Mesendoderm (in vitro differentiated cells): ENCODE measurements at regions not wholly inside any gene's neighbourhood (a gene's known extent, or its start where the extent isn't known, plus 50 kb on each side); places are given as distances from the start of the nearest gene placed in this dataset.

ENCODE experiments used
- DNase-seq: peaks from one replicate; pipeline ENCODE4 v3.0.0; 2013
- H2AK5ac ChIP-seq: 2 replicates; pipeline ENCODE4 v1.6.1; 2013; ENCODE audit warnings: low read length, inconsistent platforms
- H2BK120ac ChIP-seq: 2 replicates; pipeline ENCODE4 v1.6.1; 2013; ENCODE audit warnings: low read depth, mild to moderate bottlenecking, low read length, moderate library complexity, mixed read lengths
- H2BK15ac ChIP-seq: replicated peaks from 2 replicates; pipeline ENCODE4 v1.6.1; 2013; ENCODE audit warnings: low read depth, mild to moderate bottlenecking, moderate library complexity
- H2BK5ac ChIP-seq: 2 replicates; pipeline ENCODE4 v1.6.1; 2013; ENCODE audit warnings: low read length, inconsistent platforms
- H3K18ac ChIP-seq: 2 replicates; pipeline ENCODE4 v1.6.1; 2013; ENCODE audit warnings: mild to moderate bottlenecking, low read length, mixed read lengths
- H3K23ac ChIP-seq: one replicate; pipeline ENCODE4 v1.6.1; 2013; ENCODE audit warnings: low read length
- H3K27ac ChIP-seq: 2 replicates; pipeline ENCODE4 v1.5.1; 2013; ENCODE audit warnings: low read depth, mild to moderate bottlenecking, inconsistent platforms, low read length, moderate library complexity
- H3K27me3 ChIP-seq: 2 replicates; pipeline ENCODE4 v1.6.1; 2013; ENCODE audit warnings: low read length, control low read depth, mild to moderate bottlenecking, inconsistent platforms; ENCODE audit not compliant: insufficient read depth, poor library complexity
- H3K36me3 ChIP-seq: 2 replicates; pipeline ENCODE4 v1.6.1; 2013; ENCODE audit warnings: low read length, inconsistent platforms; ENCODE audit not compliant: control insufficient read depth, insufficient read depth
- H3K4ac ChIP-seq: one replicate; pipeline ENCODE4 v1.6.1; 2013; ENCODE audit warnings: low read depth, mild to moderate bottlenecking, low read length, moderate library complexity
- H3K4me1 ChIP-seq: 2 replicates; pipeline ENCODE4 v1.6.1; 2013; ENCODE audit warnings: low read depth, low read length, inconsistent platforms; ENCODE audit not compliant: control insufficient read depth
- H3K4me2 ChIP-seq: 2 replicates; pipeline ENCODE4 v1.6.1; 2013; ENCODE audit warnings: low read length
- H3K4me3 ChIP-seq: 2 replicates; pipeline ENCODE4 v1.5.1; 2013; ENCODE audit warnings: mild to moderate bottlenecking, low read length
- H3K56ac ChIP-seq: one replicate; pipeline ENCODE4 v1.6.1; 2013; ENCODE audit warnings: low read length
- H3K79me1 ChIP-seq: 2 replicates; pipeline ENCODE4 v1.6.1; 2013; ENCODE audit warnings: low read length, inconsistent platforms
- H3K79me2 ChIP-seq: 2 replicates; pipeline ENCODE4 v1.6.1; 2013; ENCODE audit warnings: mild to moderate bottlenecking, low read length; ENCODE audit not compliant: control insufficient read depth, insufficient read depth
- H3K9ac ChIP-seq: 2 replicates; pipeline ENCODE4 v1.6.1; 2013; ENCODE audit warnings: low read length, inconsistent platforms
- H4K5ac ChIP-seq: one replicate; pipeline ENCODE4 v1.6.1; 2013; ENCODE audit warnings: low read length
- H4K8ac ChIP-seq: one replicate; pipeline ENCODE4 v1.6.1; 2013; ENCODE audit warnings: low read depth, mild to moderate bottlenecking, control low read depth, low read length, moderate library complexity
- WGBS: extraction: QIAGEN DNeasy Blood & Tissue Kit; methylation state at CpG from one replicate; pipeline ENCODE4 v1.1.7; 2013; ENCODE audit warnings: low lambda C conversion rate, missing lambda C conversion rate; ENCODE audit not compliant: insufficient coverage; ENCODE audit errors: extremely low coverage; 5-methylcytosine and 5-hydroxymethylcytosine counted together

GRCh38 chr12:93016752-93017350 lies 87.8 kb upstream of the EEA1 start:
- H3K4me2 ChIP-seq, result no peak overlapping the region
- H4K8ac ChIP-seq, result no peak overlapping the region
- H3K27ac ChIP-seq, result no peak overlapping the region
- no peaks in the 10 kb centered on the region for H3K79me2 ChIP-seq
- H3K4me1 ChIP-seq, result peaks cover 11% of the 10 kb centered on the region
- H2BK15ac ChIP-seq, result no peak overlapping the region
- H3K23ac ChIP-seq, result no peak overlapping the region
- H2BK120ac ChIP-seq, result no peak overlapping the region
- H2AK5ac ChIP-seq, result no peak overlapping the region
- DNase-seq, result no peak
- H3K36me3 ChIP-seq, result no peaks in the 10 kb centered on the region
- H3K4me3 ChIP-seq, result no peak overlapping the region
- no peak overlapping the region for H2BK5ac ChIP-seq
- no peaks in the 10 kb centered on the region for H3K27me3 ChIP-seq
- no peak overlapping the region for H4K5ac ChIP-seq
- no CpG with 5 or more reads among the region's 4 CpGs for WGBS
- peak overlapping the region; percentile 46 for H3K4ac ChIP-seq
- no peak overlapping the region for H3K18ac ChIP-seq
- H3K9ac ChIP-seq, result no peak overlapping the region
- H3K79me1 ChIP-seq, result no peaks in the 10 kb centered on the region
- no peak overlapping the region for H3K56ac ChIP-seq

GRCh38 chr12:93018610-93019009 lies 89.5 kb upstream of the EEA1 start:
- H3K9ac ChIP-seq, result no peak overlapping the region
- H3K4me2 ChIP-seq, result no peak overlapping the region
- H3K4ac ChIP-seq, result no peak overlapping the region
- H3K4me3 ChIP-seq, result no peak overlapping the region
- H2BK15ac ChIP-seq, result no peak overlapping the region
- no peak overlapping the region for H2BK5ac ChIP-seq
- DNase-seq, result no peak
- peaks cover 18% of the 10 kb centered on the region for H3K4me1 ChIP-seq
- no peak overlapping the region for H4K5ac ChIP-seq
- no peaks in the 10 kb centered on the region for H3K79me1 ChIP-seq
- no peaks in the 10 kb centered on the region for H3K79me2 ChIP-seq
- H3K18ac ChIP-seq, result no peak overlapping the region
- no peak overlapping the region for H2BK120ac ChIP-seq
- H2AK5ac ChIP-seq, result no peak overlapping the region
- no peak overlapping the region for H3K56ac ChIP-seq
- H3K27ac ChIP-seq, result no peak overlapping the region
- no peaks in the 10 kb centered on the region for H3K36me3 ChIP-seq
- no CpG with 5 or more reads among the region's 2 CpGs for WGBS
- H4K8ac ChIP-seq, result no peak overlapping the region
- H3K23ac ChIP-seq, result no peak overlapping the region
- no peaks in the 10 kb centered on the region for H3K27me3 ChIP-seq

DNA sequence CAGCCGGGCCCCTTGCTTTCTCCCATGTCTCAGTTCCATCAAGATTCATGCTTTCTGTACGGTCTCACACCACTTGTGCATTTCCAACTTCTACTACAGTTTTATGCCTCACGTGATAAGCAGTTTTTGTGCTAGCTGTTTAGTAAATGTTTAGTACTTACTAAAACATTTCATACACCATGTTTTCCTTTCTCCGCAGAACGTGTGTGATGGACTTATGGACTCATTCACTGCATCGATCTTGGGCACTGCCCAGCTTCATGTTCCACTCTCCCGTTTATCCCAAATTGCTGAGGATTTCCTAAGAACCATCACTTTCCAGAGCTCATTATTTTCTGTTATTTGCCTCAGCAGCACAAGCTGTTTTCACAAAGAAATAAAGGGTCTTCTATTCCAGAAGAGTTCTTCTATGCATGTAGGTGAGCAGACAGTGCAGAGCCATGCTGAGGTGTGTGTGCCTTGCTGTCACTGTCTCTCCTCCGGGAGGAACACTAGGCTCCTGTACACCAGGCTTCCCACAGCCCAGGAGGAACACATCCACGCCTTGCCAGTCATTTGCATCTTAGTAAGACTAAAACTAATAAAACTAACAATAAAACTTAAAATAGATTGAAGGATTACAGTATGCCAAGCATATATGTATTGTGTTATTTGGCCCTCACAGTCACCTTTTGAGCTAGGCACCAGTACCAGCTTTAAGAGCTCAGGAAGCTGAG lies 90.3 kb upstream of the EEA1 start:
- DNase-seq, result no peak
- Histone ChIP-seq H2BK5ac (no peak overlapping the region), H4K5ac (no peak overlapping the region), H3K27me3 (no peaks in the 10 kb centered on the region), H3K4me1 (peaks cover 18% of the 10 kb centered on the region), H2BK120ac (no peak overlapping the region), H3K23ac (no peak overlapping the region), H3K79me1 (no peaks in the 10 kb centered on the region), H3K79me2 (no peaks in the 10 kb centered on the region), H3K36me3 (no peaks in the 10 kb centered on the region), H3K27ac (peak overlapping the region; percentile 57), H3K56ac (peak overlapping the region; percentile 39), H3K9ac (no peak overlapping the region), H2AK5ac (no peak overlapping the region), H3K4me3 (no peak overlapping the region), H3K4me2 (no peak overlapping the region), H3K18ac (no peak overlapping the region), H4K8ac (no peak overlapping the region), H3K4ac (no peak overlapping the region), H2BK15ac (no peak overlapping the region)
- WGBS, result no CpG with 5 or more reads among the region's 9 CpGs

GRCh38 chr12:93019975-93020630 lies 91.0 kb upstream of the EEA1 start:
- Histone ChIP-seq H3K27ac (peak overlapping the region; percentile 57), H3K79me2 (no peaks in the 10 kb centered on the region), H3K56ac (peak overlapping the region; percentile 39), H3K9ac (no peak overlapping the region), H3K23ac (no peak overlapping the region), H4K8ac (no peak overlapping the region), H3K36me3 (no peaks in the 10 kb centered on the region), H3K79me1 (no peaks in the 10 kb centered on the region), H2BK120ac (no peak overlapping the region), H3K18ac (no peak overlapping the region), H4K5ac (no peak overlapping the region), H3K4ac (no peak overlapping the region), H2BK15ac (no peak overlapping the region), H3K4me2 (no peak overlapping the region), H3K4me3 (no peak overlapping the region), H3K4me1 (peaks cover 18% of the 10 kb centered on the region), H2AK5ac (no peak overlapping the region), H2BK5ac (peak overlapping the region; percentile 39), H3K27me3 (no peaks in the 10 kb centered on the region)
- no CpG with 5 or more reads among the region's 8 CpGs for WGBS
- DNase-seq, result peak; percentile 47

- Histone ChIP-seq H2BK120ac (no peak overlapping the region), H3K56ac (no peak overlapping the region), H3K4me1 (peaks cover 18% of the 10 kb centered on the region), H3K79me1 (no peaks in the 10 kb centered on the region), H2BK15ac (no peak overlapping the region), H3K18ac (no peak overlapping the region), H3K4me2 (no peak overlapping the region), H3K4ac (no peak overlapping the region), H3K9ac (no peak overlapping the region), H3K27me3 (no peaks in the 10 kb centered on the region), H3K79me2 (no peaks in the 10 kb centered on the region), H3K27ac (peak overlapping the region; percentile 57), H4K5ac (no peak overlapping the region), H2AK5ac (no peak overlapping the region), H3K4me3 (no peak overlapping the region), H3K23ac (no peak overlapping the region), H2BK5ac (no peak overlapping the region), H3K36me3 (no peaks in the 10 kb centered on the region), H4K8ac (no peak overlapping the region)
- DNase-seq, result peak; percentile 84
- no CpG with 5 or more reads among the region's 9 CpGs for WGBS
Measured at GRCh38 chr12:93020631-93021597, 91.8 kb upstream of the EEA1 start.
